Right hindlimb (tissue), 1 donor: ENCODE measurements at regions not wholly inside any gene's neighbourhood (a gene's known extent, or its start where the extent isn't known, plus 50 kb on each side); places are given as distances from the start of the nearest gene placed in this dataset.

Experiments used
- DNase-seq: peaks from one replicate; pipeline ENCODE4 v3.0.0-alpha.2; 2018

DNA sequence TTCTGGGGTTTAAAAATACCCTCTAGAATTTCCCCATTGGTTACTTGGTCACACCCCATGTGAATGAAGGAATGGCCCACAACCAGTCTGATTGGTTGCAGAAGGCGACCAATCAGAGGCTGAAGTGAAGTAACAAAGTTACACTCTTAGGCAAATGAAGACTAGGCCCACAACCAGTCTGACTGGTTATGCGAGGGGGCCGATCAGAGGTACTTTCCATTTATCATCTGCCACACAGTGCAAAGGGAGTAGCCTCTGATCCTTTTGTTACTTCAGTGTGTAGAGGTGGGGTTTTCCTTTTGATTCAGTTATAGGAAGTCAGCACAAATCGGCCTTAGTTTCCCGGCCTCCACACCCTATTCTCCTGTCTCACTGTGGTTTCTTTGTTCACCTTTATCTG is 61.2 kb upstream of the SGK1 start:
- no peak for DNase-seq

GRCh38 chr6:134378426-134378825 is 60.5 kb upstream of the SGK1 start:
- no peak for DNase-seq

DNA sequence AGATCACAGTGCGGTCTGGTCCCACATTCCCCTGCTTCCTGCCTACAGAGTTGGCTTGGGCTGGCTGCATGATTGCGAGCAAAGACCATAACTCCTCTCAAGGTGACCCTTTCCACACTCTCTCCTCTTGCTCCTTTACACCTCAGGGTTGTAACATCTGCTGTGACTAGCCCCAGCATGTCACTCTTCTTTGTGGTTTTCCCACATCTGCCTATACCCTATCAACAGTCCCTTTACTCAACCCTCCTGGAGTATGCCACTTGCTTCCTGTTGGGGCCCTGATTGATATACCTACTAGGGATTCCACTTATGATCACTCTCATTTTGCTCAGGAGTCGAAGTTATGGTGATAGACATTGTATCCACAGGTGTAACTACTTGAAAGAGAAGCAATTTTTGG is 58.9 kb upstream of the SGK1 start:
- no peak for DNase-seq

GRCh38 chr6:134375220-134375580 is 57.3 kb upstream of the SGK1 start:
- DNase-seq, result no peak

GRCh38 chr6:134374491-134375219 is 56.7 kb upstream of the SGK1 start:
- DNase-seq, result no peak

- DNase-seq, result no peak
Observed at GRCh38 chr6:134373993-134374392, 56.1 kb upstream of the SGK1 start.

GRCh38 chr6:134373282-134373922 is 55.5 kb upstream of the SGK1 start:
- no peak for DNase-seq

DNA sequence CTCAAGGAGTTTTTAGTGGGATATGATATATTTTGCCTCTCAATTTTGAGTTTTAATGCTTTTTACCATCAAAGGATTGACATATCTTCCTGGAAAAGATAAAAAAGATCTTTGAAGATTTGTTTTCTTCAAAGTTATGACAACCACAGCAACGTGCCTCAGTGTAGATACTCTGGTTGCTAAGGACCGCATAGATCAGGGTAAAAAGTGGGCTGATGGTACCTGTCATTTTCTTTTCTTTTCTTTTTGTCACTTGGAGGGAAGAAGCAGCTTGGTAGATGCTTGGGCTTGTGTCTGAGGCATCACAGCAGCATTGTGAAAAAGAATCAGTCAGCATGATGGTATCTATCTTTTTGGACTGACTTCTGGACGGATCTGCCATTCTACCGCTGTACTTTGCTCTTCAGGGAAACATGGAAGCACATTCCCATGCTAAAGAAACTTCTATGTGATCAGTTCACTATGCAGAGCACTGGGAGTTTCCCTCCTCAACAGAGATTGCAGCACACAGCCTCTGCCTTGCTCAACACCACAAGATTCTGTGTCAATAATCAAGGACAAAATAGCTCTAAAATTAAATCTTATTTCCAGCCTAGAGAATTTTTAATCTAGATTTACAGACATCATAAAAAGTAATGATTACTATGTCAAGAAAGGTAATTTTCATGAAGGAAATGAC is 54.8 kb upstream of the SGK1 start:
- DNase-seq, result no peak

GRCh38 chr6:134368670-134369069 is 50.8 kb upstream of the SGK1 start:
- no peak for DNase-seq
